ENCODE measurements at regions not wholly inside any gene's neighbourhood (a gene's known extent, or its start where the extent isn't known, plus 50 kb on each side); places are given as distances from the start of the nearest gene placed in this dataset.

- no peak for TF ChIP-seq CTCF (IDR thresholded peaks at IDR 0.05)
- TF ChIP-seq POLR2A (IDR thresholded peaks at IDR 0.05) = no peak
Observed at GRCh38 chr1:68828013-68828412, 331.1 kb upstream of the DEPDC1 start.
